SK-N-SH (cell line): ENCODE measurements at regions not wholly inside any gene's neighbourhood (a gene's known extent, or its start where the extent isn't known, plus 50 kb on each side); places are given as distances from the start of the nearest gene placed in this dataset.

Source experiments
- CTCF ChIP-seq: fragments of 200-600 bp; sonication (generic); IDR thresholded peaks from 2 replicates; pipeline ENCODE4 v1.6.1; 2017; ENCODE audit warnings: antibody characterized with exemption, mild to moderate bottlenecking, moderate library complexity
- EP300 ChIP-seq, 2 experiments: IDR thresholded peaks; 2 replicates each; pipeline versions ENCODE4 v1.4.0 to v1.6.1; 2012; ENCODE audit warnings: borderline replicate concordance in 1 of 2, low read depth in 1 of 2, low read length in 1 of 2
- EZH2phosphoT487 ChIP-seq: fragments of 200-600 bp; sonication (generic); IDR thresholded peaks from 2 replicates; pipeline ENCODE4 v1.6.1; 2017; ENCODE audit warnings: low read depth, mixed run types, mild to moderate bottlenecking, antibody characterized with exemption, moderate library complexity, borderline replicate concordance
- FOXM1 ChIP-seq: IDR thresholded peaks from 2 replicates; pipeline ENCODE4 v1.4.0; 2012; ENCODE audit warnings: low read depth, mild to moderate bottlenecking
- NRF1 ChIP-seq: IDR thresholded peaks from 2 replicates; pipeline ENCODE4 v1.6.1; 2012; ENCODE audit warnings: low read depth, mild to moderate bottlenecking, low read length
- POLR2AphosphoS5 ChIP-seq: IDR thresholded peaks from 2 replicates; pipeline ENCODE4 v1.6.1; 2012; ENCODE audit warnings: low read depth, low read length
- RAD21 ChIP-seq: IDR thresholded peaks from 2 replicates; pipeline ENCODE4 v1.6.1; 2012; ENCODE audit warnings: mild to moderate bottlenecking, low read length
- RFX5 ChIP-seq: IDR thresholded peaks from 2 replicates; pipeline ENCODE4 v1.6.1; 2012; ENCODE audit warnings: mild to moderate bottlenecking, improper control_type of control experiment, low read length
- RXRA ChIP-seq: IDR thresholded peaks from 2 replicates; pipeline ENCODE4 v1.4.0; 2012; ENCODE audit warnings: low read depth, mild to moderate bottlenecking, borderline replicate concordance
- TCF12 ChIP-seq: IDR thresholded peaks from 2 replicates; pipeline ENCODE4 v1.4.0; 2012
- USF2 ChIP-seq: fragments of 150-350 bp; IDR thresholded peaks from 2 replicates; pipeline ENCODE4 v1.6.1; 2017; ENCODE audit warnings: antibody characterized with exemption, low read length, low read depth, borderline replicate concordance
- YY1 ChIP-seq: IDR thresholded peaks from 2 replicates; pipeline ENCODE4 v1.4.0; 2012; ENCODE audit warnings: low read depth, mild to moderate bottlenecking

- TF ChIP-seq CTCF: no peak
- no peak for TF ChIP-seq NRF1
- TF ChIP-seq FOXM1: no peak
- no peak for TF ChIP-seq RFX5
- TF ChIP-seq YY1: no peak
- TF ChIP-seq POLR2AphosphoS5: no peak
- no peak for TF ChIP-seq EZH2phosphoT487
- no peak for TF ChIP-seq EP300 (IDR thresholded peaks at IDR 0.05; ENCODE audit: borderline replicate concordance in 1 of 2, low read depth in 1 of 2, low read length in 1 of 2)
- no peak for TF ChIP-seq RXRA
- no peak for TF ChIP-seq RAD21
- no peak for TF ChIP-seq TCF12
- no peak for TF ChIP-seq USF2
These were observed 60.8 kb upstream of the POU2AF1 start for GRCh38 chr11:111439901-111440300.
